Central memory CD8-positive, alpha-beta T cell (primary cell): ENCODE measurements at regions not wholly inside any gene's neighbourhood (a gene's known extent, or its start where the extent isn't known, plus 50 kb on each side); places are given as distances from the start of the nearest gene placed in this dataset.

ENCODE experiments used
- ATAC-seq: fragments of 150-1000 bp; cut with Tn5 transposase; replicated peaks from 2 replicates; pipeline ENCODE4 v1.10.0; 2022; ENCODE audit warnings: mild to moderate bottlenecking, moderate FRiP score, moderate number of reproducible peaks; ENCODE audit not compliant: poor library complexity, severe bottlenecking; ENCODE audit errors: extremely low read depth
- DNase-seq, 2 donors: peaks; one replicate each; pipeline ENCODE4 v3.0.0; 2021; ENCODE audit warnings: low spot score in 2 of 2
- H3K27ac Mint-ChIP-seq: one replicate; pipeline ENCODE4 v1.8.0; 2022; ENCODE audit warnings: low read depth, mild to moderate bottlenecking, moderate library complexity, mixed read lengths
- H3K27me3 Mint-ChIP-seq: one replicate; pipeline ENCODE4 v1.8.0; 2022; ENCODE audit warnings: mixed read lengths
- H3K36me3 Mint-ChIP-seq: one replicate; pipeline ENCODE4 v1.8.0; 2022; ENCODE audit warnings: mild to moderate bottlenecking, moderate library complexity, mixed read lengths; ENCODE audit not compliant: insufficient read depth
- H3K4me1 Mint-ChIP-seq: one replicate; pipeline ENCODE4 v1.8.0; 2022; ENCODE audit warnings: mixed read lengths
- H3K4me3 Mint-ChIP-seq: one replicate; pipeline ENCODE4 v1.8.0; 2022; ENCODE audit warnings: mild to moderate bottlenecking, moderate library complexity, mixed read lengths
- H3K9me3 Mint-ChIP-seq: one replicate; pipeline ENCODE4 v1.8.0; 2022; ENCODE audit warnings: mixed read lengths

GRCh38 chr15:93485438-93486327 lies 396.7 kb upstream of the RGMA start:
- DNase-seq (no peak), ATAC-seq (no peak)
- Mint-ChIP-seq H3K36me3 (no peaks in the 10 kb centered on the region), H3K9me3 (no peaks in the 10 kb centered on the region), H3K4me1 (no peaks in the 10 kb centered on the region), H3K4me3 (no peak overlapping the region), H3K27me3 (peaks cover 30% of the 10 kb centered on the region), H3K27ac (no peak overlapping the region)

GRCh38 chr15:93483923-93484322 lies 394.9 kb upstream of the RGMA start:
- Mint-ChIP-seq H3K9me3 (no peaks in the 10 kb centered on the region), H3K36me3 (no peaks in the 10 kb centered on the region), H3K4me1 (no peaks in the 10 kb centered on the region), H3K27me3 (peaks cover 19% of the 10 kb centered on the region), H3K4me3 (no peak overlapping the region), H3K27ac (no peak overlapping the region)
- ATAC-seq, result no peak
- no peak for DNase-seq

- peaks cover 28% of the 10 kb centered on the region for H3K27me3 Mint-ChIP-seq
- no peaks in the 10 kb centered on the region for H3K36me3 Mint-ChIP-seq
- no peak overlapping the region for H3K4me3 Mint-ChIP-seq
- no peak overlapping the region for H3K27ac Mint-ChIP-seq
- no peaks in the 10 kb centered on the region for H3K9me3 Mint-ChIP-seq
- no peaks in the 10 kb centered on the region for H3K4me1 Mint-ChIP-seq
- ATAC-seq (no peak), DNase-seq (no peak)
Observed at GRCh38 chr15:93482731-93483130, 393.7 kb upstream of the RGMA start.

GRCh38 chr15:93479715-93480114 lies 390.7 kb upstream of the RGMA start:
- no peaks in the 10 kb centered on the region for H3K4me1 Mint-ChIP-seq
- no peaks in the 10 kb centered on the region for H3K36me3 Mint-ChIP-seq
- H3K9me3 Mint-ChIP-seq, result no peaks in the 10 kb centered on the region
- H3K27ac Mint-ChIP-seq, result no peak overlapping the region
- H3K4me3 Mint-ChIP-seq, result no peak overlapping the region
- H3K27me3 Mint-ChIP-seq, result peaks cover 41% of the 10 kb centered on the region
- no peak for ATAC-seq
- DNase-seq, result no peak

- H3K27me3 Mint-ChIP-seq, result peaks cover 41% of the 10 kb centered on the region
- no peaks in the 10 kb centered on the region for H3K36me3 Mint-ChIP-seq
- no peaks in the 10 kb centered on the region for H3K4me1 Mint-ChIP-seq
- H3K4me3 Mint-ChIP-seq, result no peak overlapping the region
- ATAC-seq (no peak), DNase-seq (no peak)
- no peak overlapping the region for H3K27ac Mint-ChIP-seq
- no peaks in the 10 kb centered on the region for H3K9me3 Mint-ChIP-seq
Observed at GRCh38 chr15:93478947-93479346, 389.9 kb upstream of the RGMA start.

- H3K27ac Mint-ChIP-seq, result no peak overlapping the region
- H3K4me3 Mint-ChIP-seq, result no peak overlapping the region
- peaks cover 41% of the 10 kb centered on the region for H3K27me3 Mint-ChIP-seq
- ATAC-seq, result no peak
- no peaks in the 10 kb centered on the region for H3K9me3 Mint-ChIP-seq
- no peaks in the 10 kb centered on the region for H3K36me3 Mint-ChIP-seq
- DNase-seq, result no peak
- no peaks in the 10 kb centered on the region for H3K4me1 Mint-ChIP-seq
Observed at GRCh38 chr15:93477721-93478120, 388.7 kb upstream of the RGMA start.

GRCh38 chr15:93477188-93477587 lies 388.2 kb upstream of the RGMA start:
- H3K4me1 Mint-ChIP-seq, result no peaks in the 10 kb centered on the region
- no peak for ATAC-seq

GRCh38 chr15:93476491-93477177 lies 387.6 kb upstream of the RGMA start:
- ATAC-seq, result no peak
- no peak for DNase-seq
- Mint-ChIP-seq H3K36me3 (no peaks in the 10 kb centered on the region), H3K27me3 (peaks cover 41% of the 10 kb centered on the region), H3K4me1 (no peaks in the 10 kb centered on the region), H3K27ac (no peak overlapping the region), H3K4me3 (no peak overlapping the region), H3K9me3 (no peaks in the 10 kb centered on the region)

More at GRCh38 chr15:93477188-93477587, 388.2 kb upstream of the RGMA start:
- Mint-ChIP-seq H3K36me3 (no peaks in the 10 kb centered on the region), H3K9me3 (no peaks in the 10 kb centered on the region), H3K4me3 (no peak overlapping the region), H3K27me3 (peaks cover 41% of the 10 kb centered on the region), H3K27ac (no peak overlapping the region)
- no peak for DNase-seq

- DNase-seq, result no peak
- Mint-ChIP-seq H3K9me3 (no peaks in the 10 kb centered on the region), H3K4me3 (no peak overlapping the region), H3K4me1 (no peaks in the 10 kb centered on the region), H3K27me3 (peaks cover 41% of the 10 kb centered on the region), H3K36me3 (no peaks in the 10 kb centered on the region), H3K27ac (no peak overlapping the region)
- no peak for ATAC-seq
Observed at GRCh38 chr15:93474728-93475127, 385.7 kb upstream of the RGMA start.

GRCh38 chr15:93469994-93470393 lies 381.0 kb upstream of the RGMA start:
- no peaks in the 10 kb centered on the region for H3K36me3 Mint-ChIP-seq
- no peak overlapping the region for H3K4me3 Mint-ChIP-seq
- peaks cover 13% of the 10 kb centered on the region for H3K27me3 Mint-ChIP-seq
- no peak overlapping the region for H3K27ac Mint-ChIP-seq
- DNase-seq (no peak), ATAC-seq (no peak)
- H3K9me3 Mint-ChIP-seq, result no peaks in the 10 kb centered on the region
- H3K4me1 Mint-ChIP-seq, result no peaks in the 10 kb centered on the region

- no peak overlapping the region for H3K4me3 Mint-ChIP-seq
- H3K9me3 Mint-ChIP-seq, result no peaks in the 10 kb centered on the region
- DNase-seq (no peak), ATAC-seq (no peak)
- no peaks in the 10 kb centered on the region for H3K4me1 Mint-ChIP-seq
- H3K36me3 Mint-ChIP-seq, result no peaks in the 10 kb centered on the region
- H3K27ac Mint-ChIP-seq, result no peak overlapping the region
- peaks cover 19% of the 10 kb centered on the region for H3K27me3 Mint-ChIP-seq
Observed at GRCh38 chr15:93467337-93467736, 378.3 kb upstream of the RGMA start.

- no peak overlapping the region for H3K4me3 Mint-ChIP-seq
- ATAC-seq (no peak), DNase-seq (no peak)
- H3K27me3 Mint-ChIP-seq, result peaks cover 23% of the 10 kb centered on the region
- no peaks in the 10 kb centered on the region for H3K9me3 Mint-ChIP-seq
- H3K36me3 Mint-ChIP-seq, result no peaks in the 10 kb centered on the region
- H3K4me1 Mint-ChIP-seq, result no peaks in the 10 kb centered on the region
- no peak overlapping the region for H3K27ac Mint-ChIP-seq
Observed at GRCh38 chr15:93466380-93466779, 377.4 kb upstream of the RGMA start.

- H3K4me3 Mint-ChIP-seq, result no peak overlapping the region
- no peak for ATAC-seq
- DNase-seq, result no peak
- no peaks in the 10 kb centered on the region for H3K4me1 Mint-ChIP-seq
- H3K36me3 Mint-ChIP-seq, result no peaks in the 10 kb centered on the region
- peaks cover 28% of the 10 kb centered on the region for H3K27me3 Mint-ChIP-seq
- H3K27ac Mint-ChIP-seq, result no peak overlapping the region
- no peaks in the 10 kb centered on the region for H3K9me3 Mint-ChIP-seq
Observed at GRCh38 chr15:93462690-93463089, 373.7 kb upstream of the RGMA start.
